ENCODE measurements at regions not wholly inside any gene's neighbourhood (a gene's known extent, or its start where the extent isn't known, plus 50 kb on each side); places are given as distances from the start of the nearest gene placed in this dataset.
A peak's percentile ranks its signal among the peaks of the same experiment; 100 is the strongest.

DNA sequence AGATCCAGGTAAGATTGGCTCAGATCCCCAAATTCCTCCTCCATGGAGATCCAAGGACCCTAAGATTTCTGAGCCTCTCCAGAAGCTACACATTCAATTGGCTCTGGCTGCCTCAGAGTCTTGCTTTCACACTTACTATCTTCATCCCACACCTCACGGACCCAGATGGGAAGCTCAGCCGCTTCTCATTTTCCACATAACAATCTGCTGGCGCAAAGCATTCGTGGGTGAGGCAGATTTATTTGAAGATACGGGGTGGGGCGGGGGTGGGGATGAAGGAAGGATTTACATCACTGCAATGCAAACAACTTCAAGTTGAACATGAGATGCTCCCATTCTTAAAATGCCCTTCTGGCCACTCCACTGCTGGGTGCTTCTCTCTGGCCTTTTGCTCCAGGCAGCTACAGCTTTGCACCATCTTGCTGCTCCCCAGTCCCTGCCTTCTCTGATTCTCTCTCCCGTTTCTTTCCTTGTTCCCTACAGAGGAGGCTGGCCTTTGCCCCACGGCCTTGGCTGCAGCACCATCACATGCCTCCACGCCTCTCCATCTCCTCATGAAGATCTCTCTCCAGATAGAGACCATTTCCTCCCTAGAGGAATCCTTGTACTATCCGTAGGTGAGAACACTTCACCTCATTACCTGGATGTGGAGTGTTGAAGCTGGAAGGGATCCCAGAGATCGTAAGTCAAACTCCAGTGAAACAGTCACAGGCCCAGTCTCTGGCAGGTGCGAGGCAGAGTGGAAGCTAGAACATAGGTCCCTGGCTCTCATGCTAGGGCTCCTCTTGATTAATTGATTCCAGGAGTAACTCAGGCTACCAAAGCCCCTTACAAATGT is 175.9 kb downstream of the RPLP1 start:
- peak; percentile 25 for DNase-seq

DNA sequence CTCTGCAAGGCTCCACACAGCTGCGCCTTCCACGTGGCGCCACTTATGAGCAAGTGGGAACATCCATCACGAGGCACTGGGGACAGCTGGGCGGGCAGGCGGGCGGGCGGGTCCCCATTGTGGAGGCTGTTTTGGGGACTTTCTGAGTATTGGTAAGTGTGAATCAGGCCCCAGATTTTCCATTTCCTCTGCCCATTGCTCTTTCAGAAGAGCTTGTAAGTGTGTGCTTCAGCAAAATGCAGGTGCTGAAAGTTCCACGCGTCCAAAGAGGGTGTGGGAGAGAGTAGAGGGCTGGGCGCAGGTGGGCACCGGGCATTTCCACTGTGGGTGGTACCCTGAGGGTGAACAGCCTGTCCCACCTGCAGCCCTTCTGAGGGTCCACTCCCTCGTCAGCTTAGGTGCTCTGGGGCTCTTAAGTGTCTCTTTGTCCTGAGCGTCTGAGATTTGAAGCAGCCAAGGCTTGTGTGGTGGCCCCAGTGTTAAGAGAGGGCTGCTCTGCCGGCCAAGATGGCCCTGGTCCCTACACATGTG is 177.1 kb downstream of the RPLP1 start:
- no peak for DNase-seq

DNA sequence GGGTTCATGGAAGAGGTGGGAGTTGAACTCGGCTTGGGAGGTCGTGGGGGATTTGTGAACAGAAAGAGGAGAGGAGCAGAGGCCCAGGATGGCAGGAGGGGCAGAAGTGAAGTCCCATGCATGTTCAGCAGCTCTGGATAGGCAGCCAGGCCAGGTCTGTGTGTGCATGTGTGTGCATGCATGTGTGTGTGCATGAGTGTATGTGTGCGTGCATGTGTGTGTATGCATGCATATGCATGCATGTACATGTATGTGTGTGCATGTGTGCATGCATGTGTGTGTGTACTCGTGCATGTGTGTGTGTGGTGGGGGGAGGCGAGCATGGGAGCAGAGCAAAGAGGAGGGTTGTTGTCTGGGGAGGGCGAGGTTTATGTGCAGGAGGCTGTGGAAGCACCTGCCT is 178.4 kb downstream of the RPLP1 start:
- DNase-seq = no peak

DNA sequence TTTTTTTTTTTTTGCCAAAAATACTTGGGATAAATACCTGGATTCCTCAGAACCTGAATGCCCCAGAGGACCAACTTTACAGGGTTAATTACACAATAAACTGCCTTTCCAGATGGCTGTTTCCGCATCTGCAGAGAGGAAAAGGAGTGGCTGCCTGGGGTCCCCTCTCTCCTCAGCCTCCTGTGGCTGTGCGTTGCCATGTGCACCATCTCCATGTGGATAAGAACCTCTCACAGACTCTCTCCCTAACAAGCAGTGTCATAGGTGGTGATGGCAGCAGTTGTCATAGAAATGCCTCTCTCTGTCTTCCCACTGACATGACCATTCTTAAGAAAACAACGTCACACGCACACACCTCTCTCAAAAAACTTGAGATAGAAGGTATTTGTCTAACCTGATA is 179.4 kb downstream of the RPLP1 start:
- DNase-seq = peak; percentile 28

DNA sequence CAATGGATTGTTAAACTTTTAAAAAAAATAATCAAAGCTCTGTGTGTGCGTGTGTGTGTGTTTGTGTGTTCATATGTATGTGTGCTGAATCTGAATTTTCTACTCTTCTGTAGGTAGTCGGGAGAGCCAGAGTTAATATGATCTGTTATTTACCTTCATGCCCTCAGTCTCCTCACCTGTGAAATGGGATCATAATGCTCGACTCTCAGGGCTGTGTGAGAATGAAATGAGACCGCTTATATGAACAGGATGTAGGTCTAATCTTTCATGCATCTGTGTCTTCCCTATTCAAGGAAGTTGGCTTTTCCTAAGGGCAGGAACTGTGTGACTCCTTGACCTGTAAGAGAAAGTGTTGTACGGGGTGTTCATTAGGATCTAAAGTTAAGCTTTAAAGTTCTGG is 182.2 kb downstream of the RPLP1 start:
- no peak for DNase-seq

DNA sequence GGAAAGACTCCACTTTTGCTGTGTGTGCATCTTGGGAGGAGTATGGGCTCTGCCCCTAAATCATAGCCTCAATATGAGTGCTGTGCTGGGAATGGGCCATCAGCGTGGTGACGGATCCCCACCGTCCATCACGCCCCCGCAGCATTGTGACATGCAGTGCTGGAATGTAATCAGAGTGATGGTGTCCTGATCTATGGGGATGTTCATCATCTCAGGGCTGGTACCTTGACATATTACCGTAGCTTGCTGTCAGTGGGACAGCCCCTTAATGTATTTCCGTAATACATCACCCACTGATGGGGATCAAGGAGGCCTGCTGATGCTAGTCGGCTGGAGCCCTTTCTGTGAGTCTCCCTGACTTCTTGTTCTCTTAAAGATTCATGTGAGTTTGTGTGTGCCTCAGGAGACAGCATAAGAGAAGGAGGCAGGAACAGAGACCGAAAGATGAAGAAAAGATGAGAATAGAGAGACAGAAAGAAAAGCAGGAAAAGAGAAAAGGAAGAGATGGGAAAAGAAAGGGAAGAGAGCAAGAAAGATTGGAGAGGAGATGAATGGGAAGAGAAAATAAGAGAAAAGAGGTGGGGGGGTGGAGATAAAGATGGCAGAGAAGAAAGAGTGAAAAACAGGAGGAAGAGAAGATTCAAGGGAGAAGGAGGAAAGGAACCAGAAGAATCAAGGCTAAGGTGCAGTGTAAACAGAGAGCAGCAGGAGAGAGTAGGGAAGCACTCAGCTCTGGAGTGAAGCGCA is 183.7 kb downstream of the RPLP1 start:
- no peak for DNase-seq

DNA sequence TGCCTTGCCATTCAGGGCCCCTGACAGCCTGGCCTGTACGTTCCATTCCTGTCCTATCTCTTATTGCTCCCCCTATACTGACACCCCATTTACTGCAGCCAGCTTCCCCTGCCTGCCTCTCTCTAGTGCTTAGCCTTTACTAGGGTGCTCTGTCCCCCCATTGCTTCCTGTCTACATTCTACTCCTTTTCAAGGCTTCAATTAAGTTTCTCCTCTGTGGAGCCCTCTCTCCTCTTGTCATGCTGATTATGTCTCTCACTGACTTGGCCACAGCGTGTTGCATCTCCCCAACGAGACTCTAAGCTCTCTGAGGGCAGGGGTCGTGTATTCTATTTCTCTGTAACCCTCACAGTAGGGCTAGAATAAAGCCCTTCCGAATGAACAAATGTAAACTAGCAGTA is 185.2 kb downstream of the RPLP1 start:
- DNase-seq = no peak

DNA sequence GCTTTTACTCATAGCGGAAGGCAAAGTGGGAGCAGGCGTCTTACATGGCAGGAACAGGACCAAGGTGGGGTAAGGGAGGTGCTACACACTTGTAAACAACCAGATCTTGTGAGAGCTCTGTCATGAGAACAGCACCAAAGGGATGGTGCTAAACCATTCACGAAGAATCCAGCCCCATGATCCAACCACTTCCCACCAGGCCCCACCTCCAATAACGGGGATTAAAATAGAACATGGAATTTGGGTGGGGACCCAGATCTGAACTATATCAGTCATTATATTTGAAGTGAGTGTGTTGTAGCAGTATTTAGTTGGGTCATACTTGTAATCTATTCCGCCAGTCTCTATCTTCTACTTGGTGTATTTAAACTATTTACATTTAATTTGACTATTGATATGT is 190.9 kb downstream of the RPLP1 start:
- no peak for DNase-seq

DNA sequence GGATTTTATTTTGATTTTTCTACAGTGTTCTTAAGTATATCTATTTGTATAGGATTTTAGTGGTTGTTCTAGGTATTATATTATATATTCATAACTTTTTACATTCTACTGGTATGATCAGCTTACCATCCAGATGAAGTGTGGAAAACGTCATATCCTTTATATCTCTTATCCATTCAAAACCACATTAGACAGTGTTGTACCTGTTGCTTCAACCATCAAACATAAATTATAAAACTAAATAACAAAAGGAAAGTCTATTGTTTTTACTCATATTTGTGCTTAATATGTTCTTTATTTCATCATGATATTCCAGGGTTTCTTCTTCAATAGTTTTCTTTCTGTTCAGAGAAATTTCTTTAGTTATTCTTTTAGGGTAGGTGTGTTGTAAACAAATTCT is 191.4 kb downstream of the RPLP1 start:
- no peak for DNase-seq

DNA sequence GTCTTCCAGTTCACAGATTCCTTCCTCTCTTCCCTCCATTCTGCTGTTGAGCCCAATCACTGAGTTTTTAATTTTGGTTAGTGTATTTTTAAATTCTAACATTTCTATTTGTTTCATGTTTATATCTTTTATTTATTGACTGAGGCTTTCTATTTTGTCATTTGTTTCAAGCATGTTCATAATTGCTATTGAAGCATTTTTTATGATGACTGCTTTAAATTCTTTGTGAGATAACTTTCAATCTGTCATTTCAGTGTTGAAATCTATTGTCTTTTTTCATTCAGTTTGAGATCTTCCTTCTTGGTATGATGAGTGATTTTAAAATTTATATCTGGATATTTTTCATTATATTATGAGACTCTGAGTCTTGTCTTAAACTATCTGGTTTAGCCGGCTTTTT is 192.3 kb downstream of the RPLP1 start:
- no peak for DNase-seq

DNA sequence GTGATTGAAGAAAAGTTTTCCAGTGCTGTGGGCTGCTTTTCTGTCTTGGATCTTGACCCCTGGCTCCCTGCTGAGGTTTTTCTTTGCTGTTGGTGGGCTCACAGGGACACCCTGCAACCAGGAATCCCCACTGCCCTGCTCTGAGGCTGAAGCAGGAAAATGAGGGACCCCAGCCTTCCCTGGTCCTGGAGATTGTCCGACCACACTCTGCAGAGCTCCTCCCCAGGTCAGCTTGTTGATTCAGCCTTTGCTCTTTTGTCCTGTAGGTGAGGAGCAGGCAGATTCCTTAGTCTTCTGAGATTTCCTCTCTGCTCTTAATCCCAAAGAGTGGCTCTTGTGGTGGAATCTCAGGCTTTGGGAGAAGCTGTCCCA is 194.5 kb downstream of the RPLP1 start:
- no peak for DNase-seq

DNA sequence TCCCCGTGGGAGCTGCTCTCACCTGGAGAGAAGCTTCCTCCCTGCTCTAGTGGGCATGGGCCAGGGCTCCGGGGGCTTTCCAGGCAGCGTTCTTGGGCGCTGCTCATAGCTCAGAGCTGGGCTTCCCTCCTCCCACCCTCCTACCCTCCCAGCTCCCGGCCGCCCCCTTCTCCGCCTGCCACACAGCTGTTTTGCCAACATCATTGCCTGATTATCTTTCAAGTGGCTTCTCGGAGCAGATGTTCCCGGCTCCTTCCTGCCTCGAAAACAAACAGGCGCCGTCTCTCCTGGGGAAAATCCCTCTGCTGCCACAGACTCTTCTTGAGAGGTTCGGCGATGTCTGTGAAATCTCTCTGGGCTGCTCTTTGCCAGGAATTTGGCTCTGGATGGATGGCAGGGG is 195.6 kb downstream of the RPLP1 start:
- peak; percentile 41 for DNase-seq

DNA sequence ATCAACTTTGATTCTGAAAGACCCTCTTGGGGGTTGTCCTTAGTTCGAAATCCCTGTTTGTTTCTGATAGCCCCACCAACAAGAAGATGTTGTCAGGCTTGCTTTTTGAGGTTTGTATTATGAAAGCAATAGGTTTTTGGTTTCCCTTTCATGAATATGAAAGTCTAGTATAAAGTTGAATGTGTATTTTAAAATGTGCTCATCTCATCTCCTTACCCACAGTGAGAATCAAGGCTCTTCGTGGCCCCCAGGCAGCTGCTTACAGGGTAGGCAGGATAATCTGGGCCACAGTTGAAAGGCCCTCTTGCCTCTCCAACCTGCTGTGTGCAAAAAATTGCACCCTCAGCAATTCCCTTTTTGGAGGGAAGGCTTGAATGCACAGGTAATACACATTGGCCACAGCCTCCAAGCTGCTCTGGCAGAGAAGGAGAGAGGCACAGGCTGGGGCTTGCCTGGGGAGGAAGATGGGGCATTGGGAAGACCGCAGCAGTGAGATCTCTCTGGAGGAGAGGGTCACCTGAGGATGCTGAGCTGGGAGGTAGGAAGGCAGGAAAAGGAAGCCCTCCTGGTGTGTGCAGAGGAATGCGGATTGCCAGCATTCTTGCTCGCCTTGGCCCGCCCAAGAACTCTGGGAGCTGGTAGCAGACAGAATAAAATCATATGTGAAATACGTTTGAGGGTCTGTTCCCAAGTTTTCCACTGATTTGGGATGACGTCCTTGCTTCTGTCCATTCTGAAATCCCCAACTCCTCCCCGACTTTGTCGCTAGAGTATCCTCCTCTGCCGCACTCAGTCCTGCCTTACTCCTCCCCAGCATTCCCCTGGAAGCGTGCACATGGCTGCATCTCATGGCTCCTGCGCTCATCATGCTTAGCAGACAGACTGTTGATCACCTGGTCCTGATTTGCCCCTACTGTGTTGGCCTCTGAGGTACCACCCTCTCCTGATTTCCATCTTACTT is 196.4 kb downstream of the RPLP1 start:
- DNase-seq = no peak

DNA sequence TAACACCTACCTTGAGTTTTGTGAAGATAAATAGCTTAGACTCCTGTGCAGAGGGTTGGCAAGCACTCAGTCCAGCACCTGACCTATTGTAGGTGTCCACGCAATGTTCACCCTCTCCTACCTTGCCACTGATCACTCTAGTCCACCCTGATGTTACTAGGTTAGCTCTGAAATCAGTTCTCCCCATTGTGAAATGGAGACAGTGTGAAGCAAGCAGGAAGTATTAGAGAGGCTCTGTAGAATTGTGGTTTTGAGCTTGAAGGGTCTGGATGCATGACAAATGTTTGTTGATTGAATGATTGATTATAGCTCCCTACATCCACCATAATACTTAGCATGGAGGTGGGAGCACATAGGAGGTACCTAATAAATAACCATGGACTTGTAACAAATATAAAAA is 199.7 kb downstream of the RPLP1 start:
- DNase-seq = no peak

DNA sequence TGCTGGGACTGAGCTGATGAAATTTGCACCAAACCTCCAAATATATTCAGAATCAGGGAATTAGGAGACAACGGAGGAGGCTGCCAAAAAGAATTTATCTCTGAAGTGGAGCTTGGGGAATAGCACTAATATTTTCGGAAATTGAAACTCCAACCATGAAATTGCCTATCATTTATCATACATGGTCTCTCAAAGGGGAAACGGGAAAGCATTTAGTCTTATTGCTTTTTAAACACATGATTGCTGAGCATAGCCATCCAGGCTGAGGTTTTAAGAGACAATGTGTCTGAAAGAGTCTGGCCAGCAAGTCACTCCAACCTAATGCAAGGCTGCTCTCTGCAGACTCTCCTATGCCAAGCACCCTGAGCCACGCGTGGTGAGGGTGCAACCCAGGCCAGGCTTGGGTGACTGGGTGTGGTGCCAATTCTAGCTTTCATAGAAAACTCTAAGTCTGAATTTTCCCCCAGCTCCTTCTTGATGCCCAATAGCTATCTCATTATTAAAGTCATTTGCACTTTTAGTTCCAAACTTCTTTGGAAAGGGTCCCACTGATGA is 200.2 kb downstream of the RPLP1 start:
- no peak for DNase-seq

DNA sequence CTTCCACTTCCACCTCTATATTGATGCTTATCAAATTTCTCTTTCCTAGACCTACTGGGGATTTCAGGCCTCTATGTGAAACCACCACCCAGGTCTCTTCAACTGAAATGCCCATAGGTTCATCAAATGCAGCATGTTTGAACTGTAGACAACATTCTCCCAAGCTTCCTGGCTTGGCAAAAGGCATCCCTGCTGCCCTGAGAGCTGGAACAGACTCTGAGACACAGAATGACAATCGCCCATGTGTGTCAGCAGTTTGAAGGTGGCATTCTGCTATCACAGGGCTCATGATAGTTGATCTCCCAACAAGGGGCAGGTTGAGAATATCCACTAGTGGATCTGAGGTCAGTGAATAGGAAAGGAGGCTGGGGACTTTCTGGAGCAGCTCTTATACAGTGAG is 200.7 kb downstream of the RPLP1 start:
- no peak for DNase-seq

DNA sequence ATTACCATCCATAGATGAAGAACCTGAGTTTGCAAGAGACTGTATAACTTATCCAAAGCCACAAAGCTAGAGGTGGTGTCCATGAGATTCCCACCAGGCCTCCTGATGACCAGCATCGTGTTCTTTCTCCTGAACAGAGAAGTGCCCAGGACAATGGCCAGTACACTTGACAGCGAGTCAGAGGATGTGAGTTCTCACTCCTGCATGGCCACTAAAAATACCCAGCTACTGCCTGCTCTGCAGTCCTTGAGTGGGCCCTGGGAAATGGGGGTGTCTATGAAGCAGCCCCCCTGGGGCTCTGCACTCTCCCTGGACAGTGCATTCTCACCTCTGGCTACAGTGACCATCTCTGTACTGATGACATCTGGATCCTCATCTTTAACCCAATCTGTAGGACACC is 201.2 kb downstream of the RPLP1 start:
- no peak for DNase-seq

DNA sequence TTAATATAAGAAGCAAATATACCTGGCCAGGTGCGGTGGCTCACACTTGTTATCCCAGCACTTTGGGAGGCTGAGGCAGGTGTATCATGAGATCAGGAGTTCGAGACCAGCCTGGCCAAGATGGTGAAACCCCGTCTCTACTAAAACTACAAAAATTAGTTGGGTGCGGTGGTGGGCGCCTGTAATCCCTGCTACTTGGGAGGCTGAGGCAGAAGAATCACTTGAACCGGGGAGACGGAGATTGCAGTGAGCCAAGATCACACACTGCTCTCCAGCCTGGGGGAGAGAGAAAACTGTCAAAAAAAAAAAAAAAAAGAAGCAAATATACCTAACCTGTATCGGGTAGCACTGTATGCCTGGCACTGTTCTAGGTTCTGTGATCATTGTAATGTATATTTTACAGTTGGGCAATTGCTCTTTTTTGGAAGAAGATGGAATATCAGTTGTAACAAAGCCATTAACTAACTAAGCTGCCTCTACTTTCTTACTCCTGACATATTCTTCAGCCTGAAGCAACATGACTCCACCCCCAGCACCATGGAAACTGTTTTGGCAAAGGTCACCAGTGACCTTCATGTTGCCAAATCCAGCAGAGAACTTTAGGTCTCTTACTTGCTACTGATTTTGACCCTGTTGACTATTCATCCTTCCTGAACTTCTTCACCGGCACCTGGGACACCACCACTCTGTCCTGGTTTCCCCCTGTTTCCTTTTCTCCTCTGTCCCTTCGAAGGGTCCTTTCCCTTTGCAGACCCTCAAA is 203.8 kb downstream of the RPLP1 start:
- DNase-seq = no peak

DNA sequence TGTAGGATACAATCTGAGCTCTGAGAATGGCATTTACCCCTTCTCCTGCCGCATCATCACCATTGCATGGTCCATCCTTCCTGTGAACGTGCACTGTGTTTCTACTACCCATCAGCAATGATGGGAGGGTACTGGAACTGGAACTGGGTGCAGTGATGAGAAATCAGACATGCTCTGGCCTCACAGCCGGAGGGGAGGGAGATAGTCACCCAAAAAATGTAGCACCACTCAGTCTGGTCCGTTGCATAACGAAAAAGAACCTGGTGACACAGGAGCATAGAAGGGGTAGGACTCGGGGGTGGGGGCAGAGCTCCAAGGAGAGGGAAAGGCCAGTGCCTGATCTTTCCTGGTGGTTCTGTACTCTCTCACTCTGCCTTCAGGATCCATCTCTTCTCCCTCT is 205.0 kb downstream of the RPLP1 start:
- no peak for DNase-seq

DNA sequence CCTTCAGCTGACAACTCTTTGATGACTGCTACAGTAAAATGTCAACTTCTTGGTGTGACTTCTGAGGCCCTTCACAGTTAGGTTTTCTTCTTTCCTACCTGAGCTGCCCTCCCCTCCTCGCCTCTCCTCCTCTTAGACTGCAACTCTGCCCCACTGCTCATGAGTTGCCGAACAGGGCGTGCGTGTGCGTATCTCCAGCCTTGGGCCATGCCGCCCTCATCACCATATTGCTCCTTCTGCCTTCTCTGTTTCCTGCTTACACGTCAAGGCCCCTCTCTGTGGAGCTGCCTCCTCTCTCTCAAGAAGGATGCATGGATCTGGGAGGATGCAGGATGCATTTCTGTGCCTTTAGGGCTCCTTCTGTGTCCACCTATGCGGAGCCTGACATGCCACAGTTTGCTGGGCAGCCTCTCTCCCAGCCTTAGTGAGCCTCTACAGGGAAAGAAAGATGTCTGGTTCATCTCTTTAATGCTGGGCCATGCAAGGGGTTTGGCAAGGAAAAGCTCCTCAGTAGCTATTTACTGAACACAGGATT is 205.9 kb downstream of the RPLP1 start:
- no peak for DNase-seq

DNA sequence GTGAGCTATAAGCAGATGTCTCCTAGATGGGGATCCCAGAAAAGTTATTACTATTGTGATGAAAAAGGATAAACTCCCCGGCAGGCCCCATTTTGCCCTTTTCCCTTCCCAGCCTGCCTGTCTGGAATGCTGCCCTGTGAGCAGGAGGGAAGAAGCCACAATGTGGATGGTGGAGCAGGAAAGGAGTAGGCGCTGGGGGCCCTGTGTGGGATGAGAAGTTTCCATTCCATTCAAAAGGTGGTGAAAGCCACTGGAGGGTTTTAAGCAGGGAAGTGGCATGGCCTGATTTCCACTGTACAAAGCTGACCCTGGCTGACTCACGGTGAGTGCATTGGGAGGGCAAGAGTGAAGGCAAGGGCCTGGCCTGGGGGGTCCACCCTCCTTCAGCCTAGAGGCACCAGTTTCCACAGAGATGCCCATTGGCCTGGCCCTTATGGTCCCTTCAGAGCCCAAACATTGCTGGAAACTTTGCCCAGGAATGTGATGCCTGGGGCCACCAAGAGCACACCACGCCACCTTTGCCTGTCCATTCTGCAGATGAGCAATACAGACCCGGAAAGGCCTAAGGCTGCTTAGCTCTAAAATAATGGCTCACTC is 206.9 kb downstream of the RPLP1 start:
- DNase-seq = no peak
